K562 (cell line): ENCODE measurements at regions not wholly inside any gene's neighbourhood (a gene's known extent, or its start where the extent isn't known, plus 50 kb on each side); places are given as distances from the start of the nearest gene placed in this dataset.

ENCODE experiments used
- ARID3A ChIP-seq: IDR thresholded peaks from 2 replicates; pipeline ENCODE4 v1.6.1; 2012; ENCODE audit warnings: low read depth, low read length, improper control_type of control experiment, borderline replicate concordance
- CAMTA2 ChIP-seq: fragments of 250-450 bp; sonication (Bioruptor Pico); conservative IDR thresholded peaks from 2 replicates; pipeline ENCODE4 v1.5.1; 2022
- CBX2 ChIP-seq: fragments of 200-600 bp; sonication (generic); IDR thresholded peaks from one replicate; pipeline ENCODE4 v1.6.1; 2012; ENCODE audit warnings: mild to moderate bottlenecking, low read length, inconsistent platforms; ENCODE audit not compliant: insufficient read depth, poor library complexity, severe bottlenecking
- CTCF ChIP-seq, 3 experiments: IDR thresholded peaks in 2 of 3; conservative IDR thresholded peaks in 1 of 3; 2 replicates each; pipeline ENCODE4 v1.5.1; 2011 to 2012; ENCODE audit warnings: low read length in 3 of 3, mild to moderate bottlenecking in 3 of 3, control low read depth in 2 of 3, improper control_type of control experiment in 1 of 3, inconsistent platforms in 1 of 3, low read depth in 1 of 3, mixed read lengths in 1 of 3, moderate library complexity in 1 of 3; ENCODE audit not compliant: insufficient read depth in 2 of 3
- GABPA ChIP-seq: fragments of 200-800 bp; sonication (Bioruptor generic); conservative IDR thresholded peaks from 2 replicates; pipeline ENCODE4 v1.6.1; 2016; ENCODE audit warnings: low read depth, missing genetic modification characterization, missing compliant biosample characterization
- MLX ChIP-seq, 2 experiments: fragments of 450-650 bp in 1 of 2; sonication (generic) in 1 of 2; formaldehyde crosslinking; conservative IDR thresholded peaks; 2 replicates each; pipeline versions ENCODE4 v1.4.0 to v1.8.1; 2020 to 2022; ENCODE audit warnings: mild to moderate bottlenecking in 1 of 2, missing genetic modification reagents in 1 of 2
- MYC ChIP-seq, 2 experiments: fragments of 250-450 bp in 1 of 2; sonication (Bioruptor Pico) in 1 of 2; IDR thresholded peaks; 2 replicates each; pipeline versions ENCODE4 v1.5.1 to v1.6.1; 2012 to 2021; ENCODE audit warnings: low read depth in 2 of 2, borderline replicate concordance in 1 of 2, improper control_type of control experiment in 1 of 2, low read length in 1 of 2, mild to moderate bottlenecking in 1 of 2, moderate library complexity in 1 of 2
- POLR2A ChIP-seq: fragments of 450-650 bp; conservative IDR thresholded peaks from 2 replicates; pipeline ENCODE4 v1.6.1; 2016
- SOX6 ChIP-seq: fragments of 450-650 bp; IDR thresholded peaks from 2 replicates; pipeline ENCODE4 v1.6.1; 2014; ENCODE audit warnings: mild to moderate bottlenecking
- TEAD1 ChIP-seq, 2 experiments: fragments of 450-650 bp in 1 of 2; sonication (generic) in 1 of 2; formaldehyde crosslinking; IDR thresholded peaks; 2 replicates each; pipeline versions ENCODE4 v1.4.0 to v1.8.0; 2020 to 2022; ENCODE audit warnings: mild to moderate bottlenecking in 2 of 2, missing genetic modification reagents in 1 of 2
- ZNF76 ChIP-seq: fragments of 250-450 bp; sonication (Bioruptor Pico); IDR thresholded peaks from 2 replicates; pipeline ENCODE4 v1.4.0; 2020; ENCODE audit warnings: mild to moderate bottlenecking, moderate library complexity, borderline replicate concordance

- TF ChIP-seq ARID3A (no peak), CTCF (IDR thresholded peaks at IDR 0.05 in 2 of 3, conservative IDR thresholded peaks at IDR 0.05 in 1 of 3; ENCODE audit: insufficient read depth in 2 of 3, low read depth in 1 of 3, low read length in 3 of 3) (no peak), ZNF76 (CRISPR knock-in tag) (no peak), TEAD1 (CRISPR knock-in tag; IDR thresholded peaks at IDR 0.05) (no peak), GABPA (tag) (no peak), CAMTA2 (CRISPR knock-in tag) (no peak), SOX6 (no peak), POLR2A (no peak), CBX2 (no peak), MLX (CRISPR knock-in tag; conservative IDR thresholded peaks at IDR 0.05) (no peak), MYC (IDR thresholded peaks at IDR 0.05; ENCODE audit: low read depth, low read length) (no peak), MYC (CRISPR knock-in tag; IDR thresholded peaks at IDR 0.05; ENCODE audit: borderline replicate concordance, low read depth) (no peak)
Measured at GRCh38 chr7:19417231-19417630, 272.0 kb upstream of the FERD3L start.
